DOHH2 (cell line): ENCODE measurements at regions not wholly inside any gene's neighbourhood (a gene's known extent, or its start where the extent isn't known, plus 50 kb on each side); places are given as distances from the start of the nearest gene placed in this dataset.
"Not testable (repeated sequence)": the region's sequence is repeated elsewhere in the genome, so short reads cannot be mapped to it uniquely, and the experiment has no call there.

Source experiments
- H3F3A ChIP-seq: fragments of 200-600 bp; sonication (generic), shearing (Covaris generic); 2 replicates; pipeline ENCODE4 v1.6.0; 2016; ENCODE audit warnings: antibody characterized with exemption, mild to moderate bottlenecking; ENCODE audit not compliant: control insufficient read depth, insufficient read depth
- H3K27ac ChIP-seq: fragments of 200-600 bp; sonication (generic); 2 replicates; pipeline ENCODE4 v1.5.1; 2014; ENCODE audit warnings: low read depth, mild to moderate bottlenecking, low read length, moderate library complexity
- H3K27me3 ChIP-seq: fragments of 200-600 bp; sonication (generic); 2 replicates; pipeline ENCODE4 v1.6.1; 2014; ENCODE audit warnings: mild to moderate bottlenecking, low read length, mixed read lengths; ENCODE audit not compliant: control insufficient read depth
- H3K36me3 ChIP-seq: fragments of 200-600 bp; sonication (generic); 2 replicates; pipeline ENCODE4 v1.6.1; 2014; ENCODE audit warnings: mild to moderate bottlenecking, low read length, moderate library complexity, mixed read lengths; ENCODE audit not compliant: control insufficient read depth
- H3K4me1 ChIP-seq: fragments of 200-600 bp; sonication (generic); 2 replicates; pipeline ENCODE4 v1.6.1; 2014; ENCODE audit warnings: mild to moderate bottlenecking, low read length, mixed read lengths; ENCODE audit not compliant: control insufficient read depth
- H3K4me2 ChIP-seq: fragments of 200-600 bp; sonication (generic); 2 replicates; pipeline ENCODE4 v1.6.0; 2014; ENCODE audit warnings: mild to moderate bottlenecking, low read length, moderate library complexity
- H3K4me3 ChIP-seq: fragments of 200-600 bp; sonication (generic); 2 replicates; pipeline ENCODE4 v1.5.1; 2014; ENCODE audit warnings: mild to moderate bottlenecking, low read length, mixed read lengths
- H3K79me2 ChIP-seq: fragments of 200-600 bp; sonication (generic); 2 replicates; pipeline ENCODE4 v1.6.1; 2014; ENCODE audit warnings: mild to moderate bottlenecking, low read length, mixed read lengths; ENCODE audit not compliant: control insufficient read depth
- H3K9me2 ChIP-seq: fragments of 200-600 bp; sonication (generic); replicated peaks from 2 replicates; pipeline ENCODE4 v1.6.1; 2014; ENCODE audit warnings: mild to moderate bottlenecking, low read length, mixed read lengths; ENCODE audit not compliant: control insufficient read depth
- H3K9me3 ChIP-seq: fragments of 200-600 bp; sonication (generic); 2 replicates; pipeline ENCODE4 v1.6.1; 2014; ENCODE audit warnings: antibody characterized with exemption, low read length, mixed read lengths; ENCODE audit not compliant: control insufficient read depth, insufficient read depth
- H4K20me1 ChIP-seq: fragments of 200-600 bp; sonication (generic); 2 replicates; pipeline ENCODE4 v1.6.0; 2014; ENCODE audit warnings: low read depth, mild to moderate bottlenecking, antibody characterized with exemption, low read length, moderate library complexity; ENCODE audit not compliant: control insufficient read depth, insufficient read depth
- EZH2phosphoT487 ChIP-seq: fragments of 200-600 bp; sonication (generic); IDR thresholded peaks from 2 replicates; pipeline ENCODE4 v1.6.1; 2017; ENCODE audit warnings: borderline replicate concordance, mild to moderate bottlenecking, antibody characterized with exemption, low read length, moderate library complexity, mixed read lengths
- TF ChIP-seq, protein P1 (sequence below): fragments of 200-600 bp; sonication (generic); IDR thresholded peaks from one replicate; pipeline ENCODE4 v1.5.1; 2014; ENCODE audit warnings: antibody characterized with exemption, mild to moderate bottlenecking, low read depth, low read length; ENCODE audit not compliant: poor library complexity, severe bottlenecking

DNA sequence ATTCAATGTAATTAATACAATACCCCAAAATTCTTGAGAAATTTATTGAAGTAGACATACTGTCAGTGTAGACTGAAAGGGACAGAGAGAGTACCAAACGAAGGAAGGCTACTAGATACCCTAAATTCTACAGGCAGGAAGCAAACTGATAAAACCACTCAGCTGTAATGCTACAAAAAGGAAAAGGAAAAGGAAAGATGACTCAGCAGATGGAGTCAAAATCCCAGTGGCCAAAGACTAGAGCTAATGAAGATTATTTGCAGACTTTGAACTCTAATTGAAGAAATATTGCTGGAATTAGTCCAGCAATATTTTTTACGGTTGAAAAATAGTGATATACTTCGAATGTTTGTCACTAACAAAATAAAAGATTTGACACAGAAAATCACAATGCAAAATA is 671.9 kb downstream of the BRINP3 start:
- TF ChIP-seq, protein P1, sequence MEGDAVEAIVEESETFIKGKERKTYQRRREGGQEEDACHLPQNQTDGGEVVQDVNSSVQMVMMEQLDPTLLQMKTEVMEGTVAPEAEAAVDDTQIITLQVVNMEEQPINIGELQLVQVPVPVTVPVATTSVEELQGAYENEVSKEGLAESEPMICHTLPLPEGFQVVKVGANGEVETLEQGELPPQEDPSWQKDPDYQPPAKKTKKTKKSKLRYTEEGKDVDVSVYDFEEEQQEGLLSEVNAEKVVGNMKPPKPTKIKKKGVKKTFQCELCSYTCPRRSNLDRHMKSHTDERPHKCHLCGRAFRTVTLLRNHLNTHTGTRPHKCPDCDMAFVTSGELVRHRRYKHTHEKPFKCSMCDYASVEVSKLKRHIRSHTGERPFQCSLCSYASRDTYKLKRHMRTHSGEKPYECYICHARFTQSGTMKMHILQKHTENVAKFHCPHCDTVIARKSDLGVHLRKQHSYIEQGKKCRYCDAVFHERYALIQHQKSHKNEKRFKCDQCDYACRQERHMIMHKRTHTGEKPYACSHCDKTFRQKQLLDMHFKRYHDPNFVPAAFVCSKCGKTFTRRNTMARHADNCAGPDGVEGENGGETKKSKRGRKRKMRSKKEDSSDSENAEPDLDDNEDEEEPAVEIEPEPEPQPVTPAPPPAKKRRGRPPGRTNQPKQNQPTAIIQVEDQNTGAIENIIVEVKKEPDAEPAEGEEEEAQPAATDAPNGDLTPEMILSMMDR, result no peak
- no peak for TF ChIP-seq EZH2phosphoT487
- Histone ChIP-seq H3K9me3 (no peaks in the 10 kb centered on the region), H3K4me1 (no peaks in the 10 kb centered on the region), H3K9me2 (no peaks in the 10 kb centered on the region), H4K20me1 (no peaks in the 10 kb centered on the region), H3K27me3 (no peaks in the 10 kb centered on the region), H3K27ac (no peak overlapping the region), H3K79me2 (no peaks in the 10 kb centered on the region), H3K36me3 (no peaks in the 10 kb centered on the region), H3K4me2 (no peak overlapping the region), H3K4me3 (no peak overlapping the region), H3F3A (no peaks in the 10 kb centered on the region)

DNA sequence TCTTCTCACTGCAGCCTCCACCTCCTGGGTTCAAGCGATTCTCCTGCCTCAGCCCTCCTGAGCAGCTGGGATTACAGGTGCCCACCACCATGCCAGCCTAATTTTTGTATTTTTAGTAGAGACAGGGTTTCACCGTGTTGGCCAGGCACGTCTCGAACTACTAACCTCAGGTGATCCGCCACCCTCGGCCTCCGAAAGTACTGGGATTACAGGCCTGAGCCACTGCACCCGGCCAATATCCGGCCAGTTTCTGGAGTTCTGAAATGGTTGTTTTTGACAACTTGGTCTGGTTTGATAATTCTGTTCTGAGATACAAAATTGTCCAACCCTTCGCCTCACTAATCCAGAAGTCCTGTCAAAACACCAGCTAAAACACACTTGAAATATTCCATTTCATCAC is 667.0 kb downstream of the BRINP3 start:
- H3K27ac ChIP-seq, H3K4me1 ChIP-seq, H3K9me2 ChIP-seq, H3K27me3 ChIP-seq, H3K4me3 ChIP-seq, H4K20me1 ChIP-seq, H3K36me3 ChIP-seq, H3K9me3 ChIP-seq, H3F3A ChIP-seq, H3K4me2 ChIP-seq, H3K79me2 ChIP-seq: not testable (repeated sequence)

DNA sequence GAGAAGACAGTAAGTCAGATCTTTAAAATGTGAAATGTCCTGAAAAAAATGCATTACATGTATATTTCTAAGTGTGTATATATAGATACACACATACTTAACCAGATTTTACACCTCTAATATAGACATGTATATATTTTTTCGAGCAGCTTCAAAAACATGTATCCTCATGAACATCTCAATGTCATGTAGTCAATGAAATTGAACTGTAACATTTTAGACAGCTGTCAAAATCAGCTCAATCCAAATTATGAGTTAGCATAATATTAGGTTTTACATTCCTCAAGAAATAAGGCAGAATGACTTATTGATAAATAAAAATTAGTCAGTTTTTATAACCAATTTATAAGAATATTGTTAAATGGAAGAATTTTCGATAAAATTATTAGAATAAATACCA is 665.7 kb downstream of the BRINP3 start:
- Histone ChIP-seq H3F3A (no peaks in the 10 kb centered on the region), H3K4me3 (no peak overlapping the region), H3K4me1 (no peaks in the 10 kb centered on the region), H3K36me3 (no peaks in the 10 kb centered on the region), H3K4me2 (no peak overlapping the region), H3K27ac (no peak overlapping the region), H3K79me2 (no peaks in the 10 kb centered on the region), H4K20me1 (no peaks in the 10 kb centered on the region), H3K27me3 (no peaks in the 10 kb centered on the region), H3K9me2 (no peaks in the 10 kb centered on the region), H3K9me3 (no peaks in the 10 kb centered on the region)
- TF ChIP-seq, protein P1, result no peak
- TF ChIP-seq EZH2phosphoT487, result no peak

DNA sequence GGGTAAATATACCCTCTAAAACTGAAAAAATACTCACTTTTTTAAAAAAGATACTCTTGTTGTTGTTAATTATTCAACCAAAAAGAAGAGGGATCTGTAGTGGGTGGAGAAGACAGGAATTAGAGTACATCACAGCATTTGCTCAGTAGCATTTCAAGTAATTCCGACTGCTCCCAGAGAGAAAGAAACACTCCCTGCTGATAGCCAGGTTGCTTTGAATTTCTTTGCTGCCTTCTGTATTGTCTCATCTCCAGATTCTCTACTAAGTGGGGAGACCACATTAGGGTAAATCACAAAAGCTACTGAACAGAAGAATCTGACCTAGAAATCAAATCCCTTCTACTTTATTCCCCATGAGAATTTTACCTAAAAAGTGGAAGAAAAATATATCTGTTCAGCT is 661.1 kb downstream of the BRINP3 start:
- H3K4me2 ChIP-seq, result no peak overlapping the region
- H4K20me1 ChIP-seq, result no peaks in the 10 kb centered on the region
- no peak overlapping the region for H3K4me3 ChIP-seq
- no peaks in the 10 kb centered on the region for H3K4me1 ChIP-seq
- H3K79me2 ChIP-seq, result no peaks in the 10 kb centered on the region
- no peaks in the 10 kb centered on the region for H3K9me3 ChIP-seq
- H3K27ac ChIP-seq, result no peak overlapping the region
- H3K27me3 ChIP-seq, result no peaks in the 10 kb centered on the region
- H3F3A ChIP-seq, result no peaks in the 10 kb centered on the region
- no peaks in the 10 kb centered on the region for H3K9me2 ChIP-seq
- H3K36me3 ChIP-seq, result no peaks in the 10 kb centered on the region
- TF ChIP-seq, protein P1, result no peak
- no peak for TF ChIP-seq EZH2phosphoT487
